ENCODE measurements at regions not wholly inside any gene's neighbourhood (a gene's known extent, or its start where the extent isn't known, plus 50 kb on each side); places are given as distances from the start of the nearest gene placed in this dataset.

DNA sequence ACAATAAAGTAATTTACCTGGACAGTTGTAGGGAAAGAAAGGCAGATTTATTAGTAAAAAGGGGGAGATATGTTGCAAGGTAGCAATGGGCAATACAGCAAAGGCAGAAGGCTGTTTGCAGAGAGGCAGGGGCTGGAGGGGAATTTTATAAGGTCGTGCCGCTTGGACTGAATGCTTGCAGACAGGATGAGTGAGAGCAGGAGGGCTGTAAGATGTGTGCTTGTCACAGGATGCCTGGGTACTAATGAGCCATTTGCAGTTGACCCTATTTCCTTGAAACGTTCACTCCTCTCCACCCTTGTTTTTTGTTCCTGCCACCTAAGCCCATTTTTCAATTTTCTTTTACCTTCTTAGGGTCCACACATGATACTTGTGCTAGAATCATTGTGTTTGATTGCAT is 214.7 kb downstream of the TRAM1L1 start:
- DNase-seq, result no peak

DNA sequence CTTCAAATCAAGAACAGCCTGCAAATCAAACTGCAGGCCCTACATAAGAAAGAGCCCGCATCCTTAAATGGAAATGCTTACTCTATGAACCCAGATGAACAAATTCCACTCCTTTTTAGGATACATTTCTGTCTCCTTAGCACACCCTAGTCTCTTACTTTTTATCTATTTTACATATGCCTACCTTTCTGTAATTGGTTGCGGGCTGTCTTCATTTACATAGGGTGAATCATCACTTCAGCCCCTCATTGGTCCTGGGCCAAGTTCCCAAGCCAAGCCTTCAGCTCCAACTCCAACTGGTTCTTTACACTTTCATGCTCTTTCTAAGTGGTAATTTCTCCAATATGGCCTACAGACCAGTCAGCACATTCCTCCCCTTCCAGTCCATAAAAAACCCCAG is 219.3 kb downstream of the TRAM1L1 start:
- no peak for DNase-seq

DNA sequence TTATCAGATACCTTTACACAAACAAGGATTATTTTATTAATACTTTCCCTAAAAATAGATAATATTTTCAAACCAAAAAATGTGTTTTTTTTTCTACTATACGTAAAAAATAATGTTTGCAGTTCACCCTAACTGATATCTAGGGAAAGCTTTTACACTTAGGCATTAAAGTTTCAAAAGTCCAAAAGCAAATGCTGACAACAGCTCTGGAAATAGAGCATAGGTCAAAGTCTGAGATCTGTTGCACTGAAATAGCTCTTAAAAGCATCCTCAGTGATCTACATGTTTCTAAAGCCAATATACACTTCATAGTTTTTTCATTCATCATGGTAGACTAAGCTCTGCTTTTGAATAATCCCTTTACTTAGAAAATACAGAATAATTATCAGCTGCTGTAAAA is 222.8 kb downstream of the TRAM1L1 start:
- no peak for DNase-seq

DNA sequence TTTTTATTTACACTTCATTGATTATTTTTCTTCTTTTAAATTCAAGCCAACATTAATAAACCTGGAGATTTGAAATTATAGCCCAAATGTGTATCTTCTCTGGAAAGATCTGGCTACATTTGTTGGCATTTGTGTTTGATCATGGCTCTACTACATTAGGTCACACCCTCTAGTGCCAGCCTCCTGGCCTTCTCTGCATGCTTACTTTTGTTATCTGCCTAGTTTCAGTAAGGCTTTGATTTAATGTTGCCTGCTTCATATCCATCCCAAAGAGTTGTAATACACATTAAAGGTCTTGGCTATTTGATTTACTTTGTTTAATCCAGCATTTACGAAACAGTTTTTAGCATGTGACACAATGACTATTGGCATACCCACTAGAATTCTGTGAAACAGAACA is 224.5 kb downstream of the TRAM1L1 start:
- DNase-seq, result no peak

DNA sequence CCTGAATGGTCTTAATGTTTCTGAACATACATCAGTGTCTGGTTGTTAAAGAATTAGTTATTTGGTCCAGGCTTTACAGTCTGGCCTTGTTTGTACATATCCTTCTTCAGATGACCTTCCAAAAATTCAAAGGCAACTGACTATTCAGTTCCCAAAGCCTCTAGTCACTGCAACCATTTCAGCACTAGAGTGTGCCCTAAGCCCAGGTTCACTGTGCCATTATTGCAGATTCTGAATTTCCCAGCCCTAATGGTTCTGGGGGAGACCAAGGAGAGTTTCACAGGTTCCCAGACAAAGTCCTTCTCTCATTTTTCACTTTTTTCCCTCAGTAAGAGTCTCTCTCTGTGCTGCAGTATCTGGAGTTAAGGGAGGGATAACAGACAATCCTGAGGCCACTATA is 235.8 kb downstream of the TRAM1L1 start:
- no peak for DNase-seq

DNA sequence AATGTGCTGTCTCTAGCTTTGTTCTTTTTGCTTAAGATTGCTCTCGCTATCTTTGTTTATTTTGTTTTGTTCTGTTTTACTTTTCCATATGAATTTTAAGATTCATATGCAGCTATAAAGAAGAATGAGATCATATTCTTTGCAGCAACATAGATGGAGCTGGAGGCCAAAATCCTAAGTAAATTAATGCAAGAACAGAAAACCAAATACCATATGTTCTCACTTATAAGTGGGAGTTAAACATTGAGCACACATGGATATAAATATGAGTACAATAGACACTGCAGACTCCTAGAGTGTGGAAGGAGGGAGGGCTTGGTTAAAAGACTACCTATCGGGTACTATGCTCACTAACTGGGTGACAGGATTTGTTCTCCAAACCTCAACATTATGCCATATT is 237.8 kb downstream of the TRAM1L1 start:
- DNase-seq, result no peak

DNA sequence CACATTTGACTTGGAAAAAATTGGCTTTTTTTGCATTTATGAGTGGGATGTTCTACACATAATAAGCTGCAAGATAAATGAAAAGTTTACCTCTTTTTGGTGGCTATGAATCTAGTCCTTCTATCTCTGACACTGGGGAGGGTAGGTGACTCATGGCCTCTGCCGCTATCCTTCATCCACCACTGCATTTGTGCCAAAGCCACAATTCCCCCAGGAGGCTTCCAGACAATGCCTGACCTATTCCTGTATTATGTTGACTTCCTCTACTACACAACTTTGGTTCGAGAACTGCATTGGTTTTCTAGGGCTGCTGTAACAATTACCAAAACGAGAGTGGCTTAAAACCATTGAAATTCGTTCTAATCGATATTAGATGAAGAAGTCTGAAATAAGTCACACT is 245.6 kb downstream of the TRAM1L1 start:
- no peak for DNase-seq

DNA sequence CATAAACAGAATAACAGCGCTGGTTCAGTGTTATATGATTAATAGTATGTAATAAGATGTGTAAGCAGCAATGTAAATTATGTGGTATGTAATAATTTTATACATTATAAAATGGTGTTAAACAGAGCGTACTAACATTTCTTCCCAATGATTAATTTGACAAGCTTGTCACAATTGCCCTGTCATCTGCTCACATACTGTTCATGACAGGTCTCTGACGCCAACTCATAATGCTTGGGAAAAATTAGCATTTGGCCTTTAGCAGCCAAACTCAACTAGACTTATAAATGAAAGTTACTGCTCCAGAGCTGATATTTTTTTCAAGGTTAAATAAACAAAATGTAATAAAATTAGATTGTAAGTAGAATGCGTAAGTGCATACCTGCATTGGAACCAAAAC is 246.8 kb downstream of the TRAM1L1 start:
- no peak for DNase-seq

DNA sequence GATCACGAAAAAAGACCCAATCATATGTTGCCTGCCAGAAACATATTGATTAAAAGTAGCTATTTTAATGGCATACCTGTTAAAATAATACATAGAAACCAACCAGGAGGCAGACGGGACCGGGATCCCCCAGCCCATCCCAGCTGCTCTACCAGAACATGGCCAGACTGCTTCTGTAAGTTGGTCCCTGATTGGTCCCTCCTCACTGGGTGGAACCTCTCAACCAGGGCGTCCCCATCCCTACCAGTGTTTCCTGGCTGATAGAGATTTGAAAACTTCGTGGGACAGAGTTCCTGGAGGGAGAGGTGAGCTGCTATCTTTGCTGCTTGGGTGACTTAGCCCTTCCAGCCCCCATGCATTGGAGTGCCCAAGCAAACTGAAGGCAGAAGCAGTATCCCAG is 256.2 kb downstream of the TRAM1L1 start:
- no peak for DNase-seq

DNA sequence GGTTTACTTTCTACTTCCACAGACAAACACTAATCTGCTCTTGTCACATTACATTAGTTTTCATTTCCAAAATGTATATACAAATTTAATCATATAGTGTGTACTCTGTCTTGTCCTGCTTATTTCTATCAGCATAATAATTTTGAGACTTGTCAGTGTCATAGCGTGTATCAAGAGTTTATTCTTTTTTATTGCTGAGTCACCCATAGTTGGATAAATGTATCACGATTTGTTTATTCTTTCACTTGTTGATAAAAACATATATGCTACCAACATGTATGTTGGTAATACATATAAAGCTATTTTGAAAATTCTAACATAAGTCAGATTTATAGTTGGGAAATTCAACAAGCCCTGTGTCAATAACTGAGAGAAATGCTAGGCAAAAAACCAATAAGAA is 261.2 kb downstream of the TRAM1L1 start:
- DNase-seq, result no peak

DNA sequence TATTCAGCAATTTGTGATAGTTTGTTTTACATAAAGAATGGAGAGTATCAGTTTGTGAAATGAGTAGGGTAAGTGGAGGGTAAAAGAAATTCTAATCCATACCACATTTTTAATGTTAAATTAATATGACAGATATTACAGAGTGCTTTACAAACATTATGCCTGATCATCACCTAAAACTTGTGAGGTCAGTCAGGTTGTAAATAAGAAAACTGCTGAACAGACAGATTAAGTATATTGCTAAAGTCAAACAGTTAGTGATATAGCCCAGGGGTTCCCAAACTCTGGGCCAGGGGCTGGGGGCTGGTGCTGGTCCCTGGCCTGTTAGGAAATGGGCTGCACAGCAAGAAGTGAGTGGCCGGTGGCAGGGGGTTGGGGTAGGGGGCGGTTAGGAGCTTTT is 273.6 kb downstream of the TRAM1L1 start:
- DNase-seq, result no peak

DNA sequence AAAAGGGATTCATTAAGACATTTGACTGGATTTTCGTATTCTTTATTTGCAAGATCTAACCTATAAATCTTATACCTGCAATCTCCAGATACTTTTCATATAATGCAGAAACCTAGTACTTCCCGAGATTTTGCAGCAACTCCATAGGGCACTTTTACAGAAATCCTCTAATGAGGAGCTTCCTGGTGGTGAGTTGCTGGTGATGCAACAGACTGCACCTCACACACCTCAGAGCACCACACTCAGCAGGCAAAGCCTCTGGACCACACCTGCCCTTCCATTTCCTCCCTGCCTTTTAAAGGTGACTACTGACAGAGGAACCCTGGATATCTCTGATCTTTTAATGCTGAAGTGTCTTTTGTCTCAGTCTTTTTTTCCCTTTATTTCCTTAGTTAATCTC is 289.4 kb downstream of the TRAM1L1 start:
- DNase-seq, result no peak

DNA sequence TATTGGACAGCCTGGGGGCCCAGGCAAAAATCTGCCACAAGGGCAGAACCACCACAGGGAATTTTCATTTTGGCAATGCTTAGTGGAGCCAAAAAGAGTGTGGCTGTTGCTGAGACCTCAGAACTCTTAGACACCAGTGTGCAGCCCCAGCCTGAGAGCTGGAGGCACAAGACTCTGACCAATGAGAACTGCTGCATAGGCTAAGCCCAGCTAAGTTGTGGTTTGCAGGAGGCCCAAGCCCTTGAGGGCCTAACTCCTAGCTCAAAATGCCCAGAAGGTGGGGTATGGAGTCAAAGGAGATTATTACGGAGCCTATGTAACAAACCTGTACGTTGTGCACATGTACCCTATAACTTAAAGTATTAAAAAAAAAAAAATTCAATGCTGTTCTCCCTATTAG is 296.7 kb downstream of the TRAM1L1 start:
- DNase-seq, result no peak

DNA sequence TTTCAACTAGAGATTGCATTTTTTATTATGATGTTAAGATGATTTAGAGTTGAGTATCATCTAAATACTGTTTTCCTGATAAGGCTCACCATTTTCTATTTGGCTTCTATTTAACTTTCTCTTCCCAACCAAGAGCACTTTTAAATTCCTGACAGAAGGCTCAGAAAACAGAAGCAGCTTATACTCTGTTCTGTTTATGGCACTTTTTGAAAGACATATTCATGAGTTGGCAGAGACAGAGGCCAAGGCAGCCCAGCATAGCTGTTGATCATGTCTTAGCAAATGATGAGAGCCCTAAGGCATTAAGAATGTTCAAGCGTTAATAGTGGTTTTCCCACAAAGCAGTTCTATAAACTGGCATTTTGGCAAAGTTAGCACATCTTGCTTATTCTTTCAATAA is 330.3 kb downstream of the TRAM1L1 start:
- no peak for DNase-seq

DNA sequence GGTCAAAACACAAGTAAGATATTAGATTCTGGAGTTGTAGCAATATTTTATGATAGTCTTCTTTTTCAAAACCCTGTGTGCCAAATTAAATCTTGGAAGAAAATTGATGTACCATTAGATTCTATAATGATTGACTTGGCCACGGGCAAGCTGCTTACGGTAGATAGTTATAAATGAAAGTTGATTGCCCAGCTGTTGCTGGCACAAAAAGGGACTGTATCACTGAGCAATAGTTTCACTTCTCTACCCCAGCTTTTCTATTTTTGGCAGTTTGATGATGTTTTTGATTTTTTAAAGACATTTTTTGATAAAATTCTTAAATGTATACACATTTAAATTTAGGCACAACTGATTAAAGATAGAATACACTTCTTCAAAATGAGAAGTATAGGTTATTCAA is 333.3 kb downstream of the TRAM1L1 start:
- peak; percentile 9 for DNase-seq

DNA sequence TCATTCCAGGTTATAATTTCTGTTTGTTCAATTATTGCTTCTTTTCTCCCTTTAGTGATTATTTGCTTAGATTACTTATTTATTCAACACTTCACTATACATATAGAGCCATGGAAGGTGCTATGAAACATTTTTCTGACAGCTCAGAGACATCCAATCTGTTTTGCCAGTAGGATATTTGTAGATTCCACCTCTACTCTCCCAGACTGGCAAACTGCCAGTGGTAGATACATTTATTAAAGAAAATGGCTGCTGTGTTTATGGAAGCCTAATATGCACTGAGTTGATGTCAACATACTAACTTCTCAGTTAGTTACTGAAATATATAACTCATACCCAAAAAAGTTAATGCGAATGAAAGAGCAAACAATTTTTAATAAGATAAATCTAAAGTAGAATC is 348.6 kb downstream of the TRAM1L1 start:
- no peak for DNase-seq

DNA sequence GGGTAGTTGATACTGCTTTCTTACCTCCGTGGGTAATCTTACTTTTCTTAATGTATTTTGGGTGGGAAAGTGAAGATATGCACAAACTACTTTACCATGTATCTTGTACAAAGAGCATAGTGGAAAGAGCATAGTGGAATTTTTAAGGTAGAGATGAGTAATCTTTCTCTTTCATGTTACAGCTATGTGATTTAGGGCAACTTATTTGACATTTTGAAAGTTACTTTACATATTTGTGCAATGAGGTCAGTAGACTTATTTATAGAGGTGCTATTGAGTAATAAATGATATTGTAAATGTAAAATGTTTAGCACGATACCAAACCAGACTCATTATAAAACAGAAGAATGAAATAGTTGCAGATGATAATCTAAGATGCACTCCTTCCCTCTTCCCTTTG is 351.2 kb downstream of the TRAM1L1 start:
- no peak for DNase-seq

DNA sequence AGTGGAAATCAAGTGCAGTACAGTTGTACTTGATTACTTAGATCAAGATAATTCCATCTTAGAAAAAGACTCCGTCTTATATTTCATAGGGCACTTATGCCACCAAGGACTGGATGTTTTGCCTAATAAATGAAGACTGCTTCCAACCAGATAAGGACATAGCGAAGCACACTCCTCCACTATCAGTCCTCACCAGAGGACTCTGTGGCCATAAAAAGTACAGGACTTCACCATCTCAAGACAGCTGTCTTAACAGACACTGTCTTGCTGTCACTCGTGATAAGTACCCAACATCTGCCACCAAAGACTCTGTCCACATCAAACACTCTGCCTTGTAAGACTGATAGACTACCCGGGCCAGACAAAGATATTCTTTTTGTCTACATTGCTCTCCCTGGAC is 352.0 kb downstream of the TRAM1L1 start:
- DNase-seq, result no peak

DNA sequence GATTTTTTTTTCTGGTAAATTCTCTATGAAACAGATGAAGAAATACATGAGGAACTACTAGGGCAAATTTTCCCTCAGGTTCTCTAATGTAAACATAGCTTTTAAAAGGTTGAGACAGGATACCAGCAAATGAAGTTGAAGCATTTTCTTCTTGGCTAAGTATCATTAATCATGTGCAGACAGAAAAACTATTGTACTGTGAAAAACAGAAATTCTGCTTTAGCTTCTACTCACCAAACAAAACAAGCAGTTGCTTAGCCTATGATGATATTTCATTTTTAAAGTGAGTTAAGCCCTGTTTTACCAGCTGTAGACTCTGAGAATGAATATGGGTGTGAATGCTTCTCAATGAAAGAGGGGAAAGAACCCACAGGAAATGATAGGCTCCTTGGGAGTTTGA is 358.9 kb downstream of the TRAM1L1 start:
- DNase-seq, result no peak

DNA sequence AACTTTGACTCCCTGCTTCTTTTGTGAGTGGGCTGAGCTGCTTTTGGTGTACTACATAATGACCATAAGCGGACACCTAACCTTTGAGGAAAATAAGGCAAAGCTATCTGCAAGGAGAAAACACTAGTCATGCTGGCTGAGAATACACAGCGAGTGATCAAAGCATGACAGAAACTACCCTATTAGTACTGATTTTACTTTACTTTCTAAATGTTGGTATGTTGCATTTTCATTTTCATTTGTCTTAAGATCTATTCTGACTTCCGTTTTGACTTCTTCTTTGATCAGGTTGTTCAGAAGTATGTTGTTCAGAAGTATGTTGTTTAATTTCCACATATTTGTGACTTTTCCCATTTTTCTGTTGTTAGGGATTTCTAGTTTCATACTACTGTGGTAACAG is 361.1 kb downstream of the TRAM1L1 start:
- no peak for DNase-seq

DNA sequence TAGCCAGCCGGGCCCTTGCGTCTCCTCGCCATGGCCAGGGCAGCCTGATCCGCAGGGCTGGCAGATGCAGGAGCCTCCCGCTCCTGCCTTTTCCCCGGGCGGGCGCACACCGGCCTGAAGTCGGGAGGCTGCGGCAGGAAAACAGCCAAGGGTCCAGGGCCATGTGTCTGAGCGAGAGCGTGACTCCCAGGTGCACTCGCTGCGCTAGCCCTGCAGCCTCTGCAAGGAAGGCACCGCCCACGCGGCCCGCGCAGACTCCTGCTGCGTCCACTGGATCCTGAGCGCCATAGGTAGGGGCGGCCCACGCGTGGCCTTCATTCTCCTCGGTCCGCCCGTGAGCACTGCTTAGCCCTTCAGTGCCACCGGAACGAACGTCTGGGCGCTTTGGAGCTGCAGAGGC is 379.9 kb downstream of the TRAM1L1 start:
- DNase-seq, result no peak

DNA sequence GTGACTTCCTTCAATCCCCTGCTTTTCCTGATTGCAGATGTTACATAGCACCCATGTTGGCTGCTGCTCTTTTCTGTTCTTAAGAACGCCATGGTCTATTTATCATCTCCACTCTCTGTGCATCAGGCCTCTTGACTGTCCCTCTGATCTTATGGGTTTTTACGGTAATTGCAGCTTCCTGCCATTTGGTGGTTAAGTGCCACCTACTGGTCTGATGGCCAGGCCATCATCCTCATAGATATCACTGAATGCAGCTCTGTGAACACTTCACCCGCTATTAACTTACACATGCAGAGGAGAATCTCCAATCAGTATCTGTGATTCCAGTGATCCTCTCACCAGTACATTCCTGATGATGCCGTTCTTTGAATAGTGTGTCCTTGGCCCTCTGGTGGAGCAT is 382.4 kb downstream of the TRAM1L1 start:
- peak; percentile 11 for DNase-seq

DNA sequence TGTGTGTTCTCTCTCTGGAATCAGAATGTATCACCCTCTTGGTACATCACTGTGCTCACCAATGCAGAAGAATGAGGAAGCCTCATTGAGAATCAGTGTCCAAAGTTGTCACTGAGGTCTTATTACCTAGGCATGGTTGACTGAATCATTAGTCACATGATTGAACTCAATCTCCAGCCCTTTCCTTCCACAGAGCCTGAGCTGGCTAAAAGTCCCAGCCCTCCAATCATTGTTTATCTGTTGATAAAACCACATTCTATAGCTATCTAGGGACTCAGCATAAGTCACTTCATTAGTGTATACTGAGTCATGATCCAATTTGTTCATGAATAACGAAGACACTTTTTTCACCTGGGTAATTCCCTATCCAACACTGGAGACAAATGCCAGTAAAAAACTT is 396.8 kb downstream of the TRAM1L1 start:
- DNase-seq, result no peak

DNA sequence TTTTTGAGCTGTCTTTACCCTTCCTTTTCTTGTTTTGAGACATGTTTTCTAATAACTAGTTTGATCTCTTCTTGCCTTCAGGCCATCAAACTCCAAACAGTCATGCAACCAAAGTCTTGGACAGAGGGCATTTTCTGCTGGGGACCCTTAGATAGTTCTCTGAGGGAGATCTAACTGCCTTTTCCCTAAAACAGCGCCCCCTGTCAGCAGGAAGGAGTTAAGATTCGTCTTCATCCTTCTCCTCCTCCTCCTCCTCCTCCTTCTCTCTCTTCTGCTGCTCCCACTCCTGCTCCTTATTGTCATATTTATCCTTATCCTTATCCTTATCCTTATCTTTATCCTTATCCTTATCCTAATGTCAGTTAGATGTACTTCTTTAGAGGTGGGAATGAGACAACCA is 417.2 kb downstream of the TRAM1L1 start:
- no peak for DNase-seq

DNA sequence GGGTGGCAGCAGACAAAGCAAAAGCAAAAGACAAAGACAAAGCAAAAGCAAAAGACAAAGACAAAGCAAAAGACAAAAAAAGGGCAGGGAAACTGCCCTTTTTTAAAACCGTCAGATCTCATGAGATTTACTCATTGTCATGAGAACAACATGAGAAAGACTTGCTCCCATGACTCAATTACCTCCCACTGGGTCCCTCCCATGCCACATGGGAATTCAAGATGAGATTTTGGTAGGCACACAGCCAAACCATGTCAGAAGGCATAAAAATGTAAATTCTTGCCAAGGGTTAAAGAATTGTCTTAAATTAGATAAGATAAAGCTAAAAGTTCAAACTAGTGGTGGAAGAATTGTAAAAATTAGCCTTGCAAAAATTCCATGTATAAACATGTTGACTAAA is 419.7 kb downstream of the TRAM1L1 start:
- no peak for DNase-seq

DNA sequence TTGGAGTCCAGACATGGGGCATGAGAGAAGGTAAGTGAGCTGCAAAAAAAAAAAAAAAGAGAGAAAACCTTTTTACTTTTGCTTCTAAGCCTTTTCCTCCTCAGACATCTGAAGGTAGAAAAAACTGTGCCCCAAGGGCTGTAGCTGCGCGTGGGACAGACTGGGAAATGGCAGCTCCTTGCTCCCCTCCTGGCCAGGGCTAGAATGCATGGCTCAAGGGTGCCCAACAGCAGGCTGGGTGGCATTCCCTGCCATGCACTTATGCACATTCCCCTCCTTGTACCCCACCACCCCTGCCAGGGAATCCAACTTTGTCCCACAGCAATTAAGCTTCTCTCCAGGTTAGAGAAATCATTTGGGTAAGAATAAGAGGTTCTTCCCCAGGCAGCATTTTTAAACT is 421.2 kb downstream of the TRAM1L1 start:
- peak; percentile 2 for DNase-seq
